NK-92 treated with Interleukin-12 subunit alpha and Interleukin-12 subunit beta, amount 100 ng/mL, for 24 hours (cell line): ENCODE measurements at regions not wholly inside any gene's neighbourhood (a gene's known extent, or its start where the extent isn't known, plus 50 kb on each side); places are given as distances from the start of the nearest gene placed in this dataset.

Source experiments
- DNase-seq: peaks from one replicate; lab custom pipeline; 2025; lab: John Stamatoyannopoulos, UW

DNA sequence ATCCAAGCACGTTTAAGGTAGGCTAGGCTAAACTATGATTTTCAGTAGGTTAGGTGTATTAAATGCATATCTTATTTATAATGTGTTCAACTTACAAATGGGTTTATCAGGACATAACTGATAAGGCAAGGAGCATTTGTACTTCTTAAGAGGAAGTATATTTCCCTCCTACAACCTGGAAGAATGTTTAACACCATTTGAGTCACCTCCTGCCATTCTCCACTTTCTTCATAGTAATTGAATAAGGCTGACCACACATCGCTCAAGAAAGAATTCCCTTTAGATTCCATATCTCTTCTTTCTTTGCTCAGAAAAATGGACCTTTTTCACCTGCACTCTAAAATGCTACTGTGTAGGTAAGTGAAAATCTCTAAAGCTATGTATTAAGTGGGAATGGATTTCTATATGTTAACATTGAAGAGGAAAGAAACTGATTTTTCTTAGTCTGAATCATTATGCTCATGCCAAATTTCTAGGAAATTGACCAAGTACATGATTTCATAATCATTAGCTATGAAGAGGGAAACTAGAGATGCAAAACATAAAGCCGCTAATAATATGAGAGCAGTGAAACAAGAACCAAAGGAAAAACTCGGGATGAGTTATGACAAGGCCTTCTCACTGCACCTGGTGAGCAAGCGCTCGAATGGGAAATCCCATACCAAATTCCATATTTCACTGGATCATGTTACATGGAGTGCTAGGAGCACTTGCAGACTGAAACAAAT lies 210.4 kb downstream of the ALDH8A1 start:
- no peak for DNase-seq

DNA sequence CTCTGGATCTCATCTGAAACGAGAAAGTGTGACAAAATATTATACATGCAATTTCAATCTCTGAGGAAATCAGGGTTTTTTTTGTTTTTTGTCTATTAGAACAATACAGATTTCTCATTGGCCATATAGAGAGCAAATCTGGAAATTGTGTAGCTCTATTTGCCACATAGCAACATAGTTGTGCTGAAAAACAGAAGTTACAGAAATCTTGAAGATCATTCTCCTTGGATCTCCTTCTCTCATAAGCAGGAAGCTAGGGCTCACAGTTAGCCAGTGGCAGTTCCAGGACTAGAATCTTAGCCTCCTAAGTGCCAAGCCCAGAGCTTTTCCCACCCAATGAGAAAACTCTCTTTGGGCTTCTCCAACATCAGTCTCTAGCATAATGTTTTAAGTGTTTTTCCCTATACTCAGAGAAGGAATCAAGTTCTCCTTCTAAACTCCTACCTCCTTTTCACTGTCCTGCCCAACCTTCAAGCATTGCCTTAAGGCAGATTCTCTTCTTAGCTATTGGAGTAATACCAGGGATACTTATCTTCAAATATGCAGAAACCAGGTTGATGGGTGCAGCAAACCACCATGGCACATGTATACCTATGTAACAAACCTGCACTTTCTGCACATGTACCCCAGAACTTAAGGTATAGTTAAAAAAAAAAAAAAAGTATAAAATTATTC lies 211.6 kb downstream of the ALDH8A1 start:
- DNase-seq = no peak

DNA sequence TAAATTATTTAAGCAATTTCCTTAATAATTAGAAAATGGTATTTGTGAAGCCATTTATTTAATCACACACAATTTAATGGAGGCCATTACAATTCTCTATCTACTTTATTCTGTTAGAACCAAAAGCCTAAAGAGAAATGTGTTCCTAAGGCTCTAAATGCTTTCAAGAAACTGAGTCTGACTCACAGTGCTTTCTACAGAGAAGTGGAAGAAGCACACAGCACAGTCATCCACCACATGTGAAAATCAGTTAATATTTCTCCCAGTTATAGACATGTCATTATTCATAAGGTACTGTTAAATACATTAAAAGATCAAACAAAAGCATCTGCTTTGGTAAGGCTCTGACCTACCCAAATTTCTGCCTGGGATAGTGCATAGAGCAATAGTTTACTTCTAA lies 214.4 kb downstream of the ALDH8A1 start:
- DNase-seq = no peak

DNA sequence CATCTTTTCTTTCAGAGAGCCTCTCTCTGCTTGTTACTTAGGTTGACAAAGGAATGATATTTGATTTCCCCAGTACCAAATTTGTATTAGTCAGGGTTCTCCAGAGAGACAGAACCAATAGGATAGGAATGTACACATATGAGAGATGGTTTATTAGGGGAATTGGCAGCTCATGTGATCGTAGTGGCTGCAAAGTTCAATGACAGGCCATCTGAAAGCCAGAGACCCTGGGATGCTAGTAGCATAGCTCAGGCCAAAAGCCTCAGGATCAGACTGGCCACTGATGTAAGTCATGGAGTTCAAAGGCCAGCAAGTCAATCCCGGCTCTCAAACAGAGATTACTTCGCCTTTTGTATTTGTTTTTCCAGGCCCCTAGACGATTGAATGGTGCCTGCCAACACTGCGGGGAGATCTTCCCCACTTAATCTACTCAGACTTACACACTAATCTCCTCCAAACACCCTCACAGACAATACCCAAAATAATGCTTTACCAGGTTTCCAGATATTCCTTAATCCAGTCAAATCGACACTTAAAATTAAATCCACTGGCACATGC lies 215.5 kb downstream of the ALDH8A1 start:
- no peak for DNase-seq

DNA sequence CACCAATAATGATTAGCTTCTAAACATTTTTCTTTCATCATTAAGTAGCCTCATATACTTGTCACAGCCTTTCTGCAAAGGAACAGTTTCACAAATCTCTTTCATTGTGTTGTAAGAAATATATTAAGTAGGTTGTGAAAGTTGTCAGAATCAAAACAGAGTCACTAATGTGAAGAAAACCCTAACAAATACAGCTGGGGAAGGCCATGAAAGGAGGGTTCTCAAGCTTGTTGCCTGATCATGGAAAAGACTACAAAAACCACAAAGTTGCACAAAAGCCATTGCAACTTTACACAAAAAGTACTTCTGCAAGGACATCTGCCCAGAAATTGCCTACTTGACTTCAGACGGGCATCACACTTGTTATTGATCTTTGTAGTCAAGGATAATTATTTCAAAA lies 216.1 kb downstream of the ALDH8A1 start:
- DNase-seq = no peak

DNA sequence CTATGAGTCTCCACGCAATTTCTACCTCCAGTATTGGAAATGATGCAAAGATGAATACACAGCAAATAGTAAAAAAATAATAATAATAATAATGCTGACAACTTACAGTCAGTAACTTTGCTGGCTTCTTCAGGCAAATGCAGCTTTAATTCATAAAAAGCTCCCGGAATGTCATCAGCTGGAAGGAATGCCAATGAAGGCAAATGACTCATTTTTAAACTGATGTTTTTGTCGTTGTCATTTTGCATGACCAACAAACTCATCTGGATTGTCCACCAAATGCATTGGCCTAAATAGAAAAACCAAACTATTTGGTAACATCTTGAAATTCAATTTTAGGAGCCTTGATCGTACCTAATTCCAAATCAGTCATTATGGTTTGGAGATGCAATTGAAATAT lies 217.1 kb downstream of the ALDH8A1 start:
- no peak for DNase-seq

DNA sequence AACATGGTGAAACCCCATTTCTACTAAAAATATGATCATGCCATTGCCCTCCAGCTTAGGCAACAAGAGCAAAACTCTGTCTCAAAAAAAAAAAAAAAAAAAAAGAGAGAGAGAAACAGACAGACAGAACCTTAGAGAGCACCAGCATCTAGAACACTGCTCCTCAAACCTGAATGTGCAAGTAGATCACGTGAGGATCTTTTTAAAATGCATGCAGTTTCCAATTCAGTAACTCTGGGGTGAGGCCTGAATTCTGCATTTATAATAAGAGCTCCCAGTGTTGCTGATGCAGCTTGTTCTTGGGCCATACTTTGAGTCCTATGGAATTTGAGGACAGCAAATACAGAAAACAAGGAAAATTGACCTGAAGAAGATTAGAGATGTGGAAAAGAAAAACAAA lies 218.3 kb downstream of the ALDH8A1 start:
- no peak for DNase-seq

DNA sequence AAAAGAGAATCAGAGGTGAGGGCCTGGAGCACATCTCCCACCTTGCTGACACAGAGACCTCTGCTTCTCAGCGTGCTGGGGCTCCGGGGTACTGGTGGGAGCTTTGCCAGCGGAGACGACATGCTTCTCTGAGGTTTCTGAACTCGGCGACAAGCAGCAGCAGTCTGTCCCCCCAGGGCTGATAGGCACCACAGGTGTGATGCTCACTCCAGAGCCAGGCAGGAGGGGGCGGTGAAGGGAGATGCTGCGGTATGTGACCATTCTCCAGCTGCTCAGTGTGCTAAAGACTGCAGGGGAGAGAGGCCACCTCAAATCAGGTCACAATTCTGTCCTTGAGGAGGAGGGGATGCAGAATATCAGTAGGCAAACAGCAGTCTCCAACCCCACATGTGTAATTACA lies 219.9 kb downstream of the ALDH8A1 start:
- no peak for DNase-seq

DNA sequence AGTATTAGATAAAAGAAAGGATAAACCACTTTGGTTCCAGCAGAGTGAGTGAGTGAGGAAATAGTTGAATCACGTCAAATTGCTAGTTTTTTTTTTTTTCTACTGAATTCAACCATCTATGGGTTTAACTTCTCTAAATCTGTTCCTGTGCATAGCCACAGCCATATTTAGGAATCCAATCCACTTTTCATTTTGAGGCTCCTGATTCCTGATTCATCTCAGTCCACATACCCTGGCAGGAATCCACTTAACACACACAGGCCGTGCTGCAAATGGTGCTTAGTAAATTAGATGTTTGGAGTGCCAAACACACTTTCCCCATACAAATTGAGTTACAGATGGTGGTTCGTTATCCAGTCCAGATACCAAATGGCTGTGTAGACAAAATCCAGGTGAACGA lies 220.3 kb downstream of the ALDH8A1 start:
- no peak for DNase-seq

DNA sequence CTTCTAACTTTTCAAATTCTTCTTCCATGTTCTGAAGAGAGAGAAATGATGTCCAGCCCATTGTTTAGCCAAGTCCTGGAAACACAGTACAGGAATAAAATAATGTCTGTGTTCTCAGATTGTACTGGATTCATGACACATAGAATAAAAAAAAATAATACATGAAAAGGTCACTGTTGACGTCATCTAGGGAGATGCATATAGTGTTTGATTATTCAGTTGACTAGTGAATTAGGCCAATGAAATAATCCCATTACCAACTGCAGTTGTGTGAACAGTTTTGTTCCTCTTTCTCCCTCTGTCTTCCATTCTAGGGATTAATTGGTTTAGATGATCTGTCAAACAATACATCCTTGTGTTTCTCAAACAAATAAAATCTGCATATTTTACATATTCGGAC lies 222.8 kb downstream of the ALDH8A1 start:
- DNase-seq = no peak

DNA sequence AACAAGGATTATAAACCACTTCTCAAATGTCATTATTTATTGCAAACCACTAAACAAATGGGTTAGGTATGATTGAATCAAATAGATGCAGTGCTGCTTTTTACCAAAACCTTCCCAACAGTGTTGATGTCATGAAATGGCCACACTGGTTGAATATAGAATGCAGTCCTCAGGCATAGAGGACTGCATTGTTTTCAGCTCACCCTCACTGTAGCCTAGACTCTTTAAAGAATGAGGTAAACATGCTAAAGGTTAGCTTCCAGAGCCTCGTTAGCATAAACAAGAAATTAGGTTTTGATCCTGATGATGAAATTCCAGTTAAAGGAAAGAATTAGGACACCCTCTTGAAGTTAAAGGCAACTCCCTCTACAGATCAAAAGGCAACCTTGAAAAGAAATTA lies 224.3 kb downstream of the ALDH8A1 start:
- no peak for DNase-seq

DNA sequence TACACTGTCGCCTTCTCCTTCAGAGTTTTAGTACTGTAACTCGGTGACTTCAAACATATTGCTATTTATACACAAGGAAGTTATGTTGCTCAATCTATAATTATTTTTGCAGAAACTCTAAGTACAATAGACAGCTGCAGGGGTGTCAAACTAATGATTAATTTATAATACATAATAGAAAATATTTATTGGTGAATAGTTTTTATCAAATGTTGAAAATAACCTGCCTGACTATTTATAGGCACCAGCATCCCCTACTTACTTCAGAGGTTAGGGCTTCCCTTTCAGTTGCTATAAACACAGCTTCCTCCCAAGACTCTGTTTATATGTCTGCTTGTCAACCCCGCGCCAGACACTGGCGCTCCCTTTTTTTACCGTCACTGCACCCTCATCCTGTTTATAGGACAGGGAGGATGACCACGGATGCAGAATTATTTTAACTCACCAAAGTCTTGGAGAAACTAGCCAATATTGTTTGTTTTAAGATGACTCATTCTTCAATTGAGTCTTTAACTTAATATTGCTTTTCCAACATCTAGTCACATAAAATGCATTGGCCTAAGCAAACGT lies 225.0 kb downstream of the ALDH8A1 start:
- no peak for DNase-seq

DNA sequence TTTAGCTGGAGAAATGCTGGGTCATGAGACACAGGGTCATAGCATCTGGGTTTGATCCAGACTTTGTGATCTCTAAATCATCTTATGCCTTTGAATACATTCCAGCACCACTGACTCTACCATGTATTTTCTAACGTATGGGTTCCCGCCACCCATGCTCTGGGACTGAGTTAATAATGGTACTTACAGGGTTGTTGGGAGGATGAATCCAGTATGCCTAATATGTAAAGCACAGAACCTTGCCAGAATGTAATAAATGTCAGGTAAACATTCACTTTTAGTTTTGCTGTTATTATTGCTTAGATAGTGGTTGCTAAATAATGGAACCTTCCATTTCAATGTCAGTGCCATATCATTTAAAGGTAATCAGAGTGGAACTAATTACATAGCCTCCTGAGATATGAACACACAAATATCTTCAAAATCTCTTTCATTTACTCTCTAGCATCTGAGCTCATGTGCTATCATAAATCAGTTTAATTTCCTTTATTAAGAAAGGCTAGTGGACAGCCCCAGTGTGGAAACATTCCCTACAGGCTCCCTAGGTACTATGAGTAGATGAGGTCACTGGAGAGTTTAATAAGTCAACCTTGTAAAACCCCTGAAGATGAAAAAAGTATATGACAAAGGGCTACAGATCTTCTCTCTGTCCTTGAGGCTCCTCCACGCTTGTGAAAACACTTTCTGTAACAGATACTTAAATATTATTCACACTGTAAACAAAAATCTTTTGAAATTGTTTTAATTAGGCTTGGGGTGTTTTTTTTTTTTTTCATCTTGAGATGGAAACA lies 226.6 kb downstream of the ALDH8A1 start:
- no peak for DNase-seq

DNA sequence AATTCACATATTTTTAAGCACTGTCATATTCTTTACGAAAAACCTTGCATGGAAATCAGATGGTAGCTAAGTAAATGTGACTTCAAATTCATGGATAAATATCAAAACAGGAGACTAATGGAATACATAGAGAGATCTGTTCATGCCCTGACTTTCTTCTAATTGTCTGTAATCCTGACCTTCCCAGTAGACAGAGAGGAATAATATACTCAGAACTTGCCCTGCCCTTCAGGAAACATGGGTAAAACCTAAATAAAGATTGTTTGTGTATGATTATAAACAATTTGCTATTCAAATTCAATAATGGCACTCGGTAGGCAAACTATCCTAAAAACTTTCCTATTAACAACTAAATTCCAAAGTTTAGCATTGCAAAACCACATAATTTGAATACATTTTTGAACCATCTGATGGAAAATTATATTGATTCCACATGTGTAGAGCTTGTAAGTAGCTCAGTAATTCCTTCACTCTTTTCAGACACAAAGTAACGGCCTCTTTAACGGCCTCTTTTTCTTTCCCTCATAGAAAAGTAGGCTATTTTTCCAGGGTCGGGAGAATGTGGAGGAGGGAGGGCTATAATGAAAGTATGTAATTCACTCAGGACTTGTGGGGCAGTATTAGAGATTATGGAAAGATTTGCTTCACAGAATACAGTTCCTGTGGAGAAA lies 227.6 kb downstream of the ALDH8A1 start:
- no peak for DNase-seq

DNA sequence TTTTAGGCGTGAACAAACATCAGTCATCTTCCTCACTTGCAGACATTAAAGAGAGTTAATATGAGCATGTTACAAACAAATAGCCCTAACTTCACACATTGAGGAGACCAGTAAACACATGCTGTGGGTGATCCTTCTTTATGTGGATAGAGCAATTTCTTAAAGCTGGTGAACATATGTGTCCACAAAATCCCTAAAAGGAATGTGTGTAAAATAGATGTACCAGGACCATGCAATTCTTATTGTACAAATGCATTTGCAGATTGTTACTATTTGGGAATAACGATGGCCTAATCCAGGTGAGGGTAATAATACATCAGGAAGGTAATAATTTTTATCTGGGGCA lies 228.9 kb downstream of the ALDH8A1 start:
- no peak for DNase-seq

DNA sequence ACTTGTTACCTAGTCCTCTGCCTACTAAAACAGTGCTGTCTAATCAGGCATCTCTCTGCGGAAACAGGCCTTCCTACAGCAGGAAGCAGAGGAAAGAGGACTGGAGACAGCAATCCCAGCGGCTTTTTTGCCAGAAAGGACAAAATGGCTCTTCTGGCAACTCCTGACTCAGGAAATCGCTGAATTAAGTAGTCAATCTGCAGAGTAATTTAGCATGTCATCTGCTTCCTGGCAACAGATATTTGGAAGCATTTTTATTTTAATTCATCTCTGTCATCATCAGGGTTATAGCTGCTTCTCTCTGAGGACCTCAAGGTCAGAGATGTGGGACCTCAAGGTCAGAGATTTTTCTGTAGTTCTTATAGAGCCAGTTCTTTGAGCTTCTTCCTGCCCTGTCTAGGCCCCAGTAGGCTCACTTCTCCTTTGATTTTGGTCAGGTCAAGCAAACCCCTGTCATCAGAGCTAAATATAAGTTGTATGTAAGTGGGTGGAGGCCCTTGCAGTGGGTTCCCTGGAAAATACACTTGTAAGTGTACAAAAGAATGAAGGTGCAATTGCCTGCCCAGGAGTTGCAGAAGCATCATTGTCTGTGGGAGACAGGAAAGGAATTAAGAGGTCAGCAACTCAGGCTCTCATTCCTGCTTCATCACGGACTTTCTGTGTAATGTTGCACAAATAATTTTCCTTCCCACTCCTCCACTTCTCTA lies 229.4 kb downstream of the ALDH8A1 start:
- no peak for DNase-seq

DNA sequence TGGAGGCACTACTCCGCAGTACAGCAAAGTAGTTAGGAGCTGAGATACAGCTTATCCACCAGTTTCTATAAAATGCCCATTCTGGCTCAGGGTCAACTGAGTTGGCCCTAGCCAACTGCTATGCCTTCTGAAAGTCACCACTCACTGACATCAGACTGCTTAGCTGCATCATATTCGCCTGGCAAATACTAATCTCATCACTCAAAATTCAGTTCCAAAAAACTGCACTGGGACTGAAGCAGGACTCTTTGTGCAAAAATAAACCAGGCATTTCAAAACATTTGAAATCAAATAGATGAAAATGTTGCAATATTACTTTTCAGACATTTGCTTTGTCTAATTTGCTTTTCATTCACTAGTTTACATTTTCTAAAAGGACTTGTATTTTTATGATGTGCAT lies 230.0 kb downstream of the ALDH8A1 start:
- DNase-seq = no peak

DNA sequence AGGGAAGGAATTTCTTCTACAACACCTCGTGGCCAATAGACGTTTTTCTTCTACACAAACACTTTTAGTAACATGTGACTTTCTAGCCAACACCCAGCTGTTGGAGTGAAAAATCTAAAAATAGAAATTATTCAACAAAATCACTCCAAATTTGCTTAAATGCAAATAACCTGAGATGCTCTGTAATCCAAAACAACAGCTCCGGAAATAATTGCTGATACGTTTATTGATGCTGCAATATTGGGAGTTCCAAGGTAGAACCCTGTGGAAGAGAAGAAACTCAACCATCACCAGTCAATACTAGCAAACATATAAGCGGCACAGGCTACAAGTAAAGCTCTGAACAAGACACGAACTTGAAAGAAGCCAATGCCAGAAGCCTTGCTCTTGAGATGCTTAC lies 230.6 kb downstream of the ALDH8A1 start:
- DNase-seq = no peak

DNA sequence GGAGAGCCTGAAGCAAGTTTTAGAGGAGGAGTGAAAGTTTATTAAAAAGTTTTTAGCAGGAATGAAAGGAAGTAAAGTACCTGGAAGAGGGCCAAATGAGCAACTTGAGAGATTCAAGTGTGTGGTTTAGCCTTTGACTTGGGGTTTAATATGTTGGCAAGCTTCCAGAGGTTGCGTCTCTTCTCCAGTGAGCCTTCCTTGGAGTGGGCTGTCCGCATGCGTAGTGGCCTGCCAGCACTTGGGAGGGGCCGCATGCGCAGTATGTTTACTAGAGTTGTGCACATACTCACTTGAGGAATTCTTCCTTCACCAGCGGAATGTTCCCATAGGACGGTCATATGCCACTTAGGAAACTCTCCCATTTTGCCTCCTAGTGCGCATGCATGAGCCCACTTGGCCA lies 235.2 kb downstream of the ALDH8A1 start:
- DNase-seq = no peak

DNA sequence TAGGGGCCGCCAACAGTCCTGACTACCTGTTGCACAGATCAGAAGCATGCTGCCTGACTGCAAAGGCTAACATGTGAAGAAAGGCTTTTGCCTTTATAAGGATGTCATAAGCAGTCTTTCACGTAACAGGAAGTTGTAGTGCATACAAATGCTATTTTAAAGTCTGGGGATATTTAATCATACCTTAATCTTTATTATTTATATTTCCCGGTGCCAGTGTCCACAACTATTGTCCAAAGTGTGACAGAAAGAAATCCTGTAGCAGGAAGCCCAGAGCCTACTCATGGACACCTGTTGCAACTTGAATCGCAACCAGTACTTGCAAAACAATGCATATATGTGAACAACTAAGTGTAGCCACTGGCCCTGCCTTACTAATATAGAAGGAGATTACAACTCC lies 235.8 kb downstream of the ALDH8A1 start:
- no peak for DNase-seq

DNA sequence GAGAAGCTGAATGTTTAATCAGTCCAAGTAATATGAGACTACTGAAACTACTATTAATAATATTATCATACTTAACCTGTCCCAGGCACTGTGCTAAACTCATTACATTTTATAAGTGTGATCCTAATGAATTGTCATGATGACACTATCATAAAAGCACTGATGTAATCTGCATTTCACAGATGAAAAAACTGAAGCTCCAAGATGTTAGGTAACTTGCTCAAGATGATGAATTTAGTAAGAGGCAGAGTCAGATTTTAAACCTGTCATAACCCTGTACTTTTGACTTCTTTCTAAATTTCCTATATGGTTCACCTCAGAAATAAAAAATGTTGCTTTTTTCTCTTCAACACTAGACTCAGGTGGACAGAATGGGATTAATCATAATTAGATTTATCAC lies 237.6 kb downstream of the ALDH8A1 start:
- DNase-seq = no peak
